ENCODE measurements at regions not wholly inside any gene's neighbourhood (a gene's known extent, or its start where the extent isn't known, plus 50 kb on each side); places are given as distances from the start of the nearest gene placed in this dataset.

DNA sequence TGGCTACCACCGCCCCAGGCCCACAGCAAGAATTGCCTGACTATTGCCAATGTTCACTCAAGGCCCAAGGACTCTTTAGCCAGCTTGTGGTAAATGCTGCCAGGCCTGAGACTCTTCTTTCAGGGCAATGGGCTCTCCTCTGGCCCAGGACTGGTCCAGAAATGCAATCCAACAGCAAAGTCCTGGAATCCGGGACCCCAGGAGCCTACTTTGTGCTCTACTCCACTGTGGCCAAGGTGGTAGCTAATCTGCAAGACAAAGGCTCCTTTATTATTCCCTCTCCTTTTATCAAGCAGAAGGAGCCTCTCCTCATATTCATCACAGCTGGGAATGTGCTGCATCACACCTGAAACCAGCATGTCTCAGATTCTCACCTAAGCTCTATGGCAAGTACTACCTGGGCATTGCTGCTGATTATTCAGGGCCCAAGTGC, 107.6 kb upstream of the PRSS58 start:
- Histone ChIP-seq H3K27me3 (no peaks in the 10 kb centered on the region), H3K27ac (no peak overlapping the region), H3K9me3 (peaks cover 0 to 14% of the 10 kb centered on the region in 2 donors), H3K4me3 (no peak overlapping the region), H3K4me1 (no peaks in the 10 kb centered on the region), H3K36me3 (no peaks in the 10 kb centered on the region)
- no peak for DNase-seq (ENCODE audit: low spot score in 2 of 2)
- intact Hi-C loops (cut with DNase I; ENCODE audit: low total_unique reads) = loop anchor here (5.0 kb wide), 1 partner anchor 788 kb away; no protein-coding TSS in a partner anchor
- TF ChIP-seq, protein P1, sequence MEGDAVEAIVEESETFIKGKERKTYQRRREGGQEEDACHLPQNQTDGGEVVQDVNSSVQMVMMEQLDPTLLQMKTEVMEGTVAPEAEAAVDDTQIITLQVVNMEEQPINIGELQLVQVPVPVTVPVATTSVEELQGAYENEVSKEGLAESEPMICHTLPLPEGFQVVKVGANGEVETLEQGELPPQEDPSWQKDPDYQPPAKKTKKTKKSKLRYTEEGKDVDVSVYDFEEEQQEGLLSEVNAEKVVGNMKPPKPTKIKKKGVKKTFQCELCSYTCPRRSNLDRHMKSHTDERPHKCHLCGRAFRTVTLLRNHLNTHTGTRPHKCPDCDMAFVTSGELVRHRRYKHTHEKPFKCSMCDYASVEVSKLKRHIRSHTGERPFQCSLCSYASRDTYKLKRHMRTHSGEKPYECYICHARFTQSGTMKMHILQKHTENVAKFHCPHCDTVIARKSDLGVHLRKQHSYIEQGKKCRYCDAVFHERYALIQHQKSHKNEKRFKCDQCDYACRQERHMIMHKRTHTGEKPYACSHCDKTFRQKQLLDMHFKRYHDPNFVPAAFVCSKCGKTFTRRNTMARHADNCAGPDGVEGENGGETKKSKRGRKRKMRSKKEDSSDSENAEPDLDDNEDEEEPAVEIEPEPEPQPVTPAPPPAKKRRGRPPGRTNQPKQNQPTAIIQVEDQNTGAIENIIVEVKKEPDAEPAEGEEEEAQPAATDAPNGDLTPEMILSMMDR (IDR thresholded peaks at IDR 0.05) = no peak
- TF ChIP-seq POLR2AphosphoS5 (IDR thresholded peaks at IDR 0.05) = no peak
- no peak for TF ChIP-seq POLR2A (IDR thresholded peaks at IDR 0.05)

DNA sequence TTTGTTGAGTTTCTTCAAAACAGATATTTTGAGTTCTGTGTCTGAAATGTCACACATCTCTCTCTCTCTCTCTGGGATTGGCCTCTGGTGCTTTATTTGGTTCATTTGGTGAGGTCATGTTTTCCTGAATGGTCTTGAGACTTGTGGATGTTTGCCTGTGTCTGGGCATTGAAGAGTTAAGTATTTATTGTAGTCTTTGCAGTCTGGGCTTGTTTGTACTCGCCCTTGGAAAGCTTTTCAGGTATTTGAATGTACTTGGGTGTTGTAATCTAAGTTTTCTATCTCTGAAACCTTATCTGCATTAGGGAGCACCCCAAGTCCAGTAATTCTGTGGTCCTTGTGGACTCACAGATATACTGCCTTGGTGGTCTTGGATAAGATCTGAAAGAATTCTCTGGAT, 106.7 kb upstream of the PRSS58 start:
- DNase-seq (ENCODE audit: low spot score in 2 of 2) = no peak
- Histone ChIP-seq H3K9me3 (peaks cover 0 to 14% of the 10 kb centered on the region in 2 donors), H3K4me1 (no peaks in the 10 kb centered on the region), H3K27ac (no peak overlapping the region), H3K36me3 (no peaks in the 10 kb centered on the region), H3K4me3 (no peak overlapping the region), H3K27me3 (no peaks in the 10 kb centered on the region)
- intact Hi-C loops (cut with DNase I; ENCODE audit: low total_unique reads) = no loop called here
- TF ChIP-seq POLR2AphosphoS5 (IDR thresholded peaks at IDR 0.05) (no peak), POLR2A (IDR thresholded peaks at IDR 0.05) (no peak)
- TF ChIP-seq, protein P1 (IDR thresholded peaks at IDR 0.05) = no peak

DNA sequence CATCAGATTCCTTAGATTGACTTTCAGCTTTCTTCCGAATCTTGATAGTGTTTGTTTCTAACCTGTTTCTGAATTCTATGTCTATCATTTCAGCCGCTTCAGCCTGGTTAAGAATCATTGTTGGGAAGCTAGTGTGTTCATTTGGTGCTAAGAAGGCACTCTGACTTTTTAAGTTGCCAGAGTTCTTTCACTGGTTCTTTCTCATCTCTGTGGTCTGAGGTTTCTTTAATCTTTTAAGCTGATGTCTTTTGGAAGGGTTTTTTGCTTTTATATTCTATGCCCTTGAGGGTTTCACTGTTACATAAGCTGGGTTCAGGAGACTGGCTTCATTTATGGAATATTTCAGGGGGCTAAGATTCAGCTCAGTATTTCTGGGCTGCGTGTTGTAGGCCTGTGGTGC, 104.5 kb upstream of the PRSS58 start:
- H3K4me1 ChIP-seq = no peaks in the 10 kb centered on the region
- no peak overlapping the region for H3K27ac ChIP-seq
- H3K36me3 ChIP-seq = no peaks in the 10 kb centered on the region
- intact Hi-C loops (cut with DNase I; ENCODE audit: low total_unique reads) = no loop called here
- H3K27me3 ChIP-seq = no peaks in the 10 kb centered on the region
- no peak for DNase-seq (ENCODE audit: low spot score in 2 of 2)
- TF ChIP-seq POLR2A (IDR thresholded peaks at IDR 0.05) (no peak), POLR2AphosphoS5 (IDR thresholded peaks at IDR 0.05) (no peak)
- TF ChIP-seq, protein P1 (IDR thresholded peaks at IDR 0.05) = no peak
- H3K9me3 ChIP-seq = no peaks in the 10 kb centered on the region
- no peak overlapping the region for H3K4me3 ChIP-seq

DNA sequence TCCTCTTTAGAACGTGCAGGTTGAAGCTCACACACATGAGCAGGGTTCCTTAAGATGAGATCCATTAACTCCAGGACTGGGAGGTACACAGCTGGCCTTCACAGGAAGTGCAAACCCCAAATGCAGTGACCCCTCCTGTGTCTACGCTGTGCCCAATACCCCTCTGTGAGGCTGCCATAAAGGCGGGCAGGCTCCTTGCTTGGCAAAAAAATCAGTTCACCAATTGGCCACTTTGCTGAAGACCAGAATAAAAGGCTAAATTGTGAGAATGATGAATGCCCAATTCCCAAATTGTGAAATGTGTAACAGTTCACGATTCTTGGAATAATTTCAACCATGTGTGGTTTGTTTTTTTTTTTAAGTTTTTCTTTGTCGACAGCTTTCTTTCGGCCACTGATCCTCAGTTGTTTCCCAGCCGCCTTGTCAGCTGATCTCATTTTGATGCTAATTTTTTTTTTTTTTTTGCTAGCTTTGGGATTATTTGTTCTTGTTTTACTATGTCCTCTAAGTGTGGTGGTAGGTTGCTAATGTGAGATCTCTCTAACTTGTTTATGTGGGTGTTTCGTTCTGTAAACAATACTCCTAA, 101.9 kb upstream of the PRSS58 start:
- DNase-seq (ENCODE audit: low spot score in 2 of 2) = no peak
- TF ChIP-seq POLR2A (IDR thresholded peaks at IDR 0.05) (no peak), POLR2AphosphoS5 (IDR thresholded peaks at IDR 0.05) (no peak)
- TF ChIP-seq, protein P1 (IDR thresholded peaks at IDR 0.05) = no peak
- H3K4me1 ChIP-seq = no peaks in the 10 kb centered on the region
- no peaks in the 10 kb centered on the region for H3K36me3 ChIP-seq
- H3K27me3 ChIP-seq = no peaks in the 10 kb centered on the region
- intact Hi-C loops (cut with DNase I; ENCODE audit: low total_unique reads) = no loop called here
- H3K9me3 ChIP-seq = no peaks in the 10 kb centered on the region
- H3K27ac ChIP-seq = no peak overlapping the region
- H3K4me3 ChIP-seq = no peak overlapping the region

DNA sequence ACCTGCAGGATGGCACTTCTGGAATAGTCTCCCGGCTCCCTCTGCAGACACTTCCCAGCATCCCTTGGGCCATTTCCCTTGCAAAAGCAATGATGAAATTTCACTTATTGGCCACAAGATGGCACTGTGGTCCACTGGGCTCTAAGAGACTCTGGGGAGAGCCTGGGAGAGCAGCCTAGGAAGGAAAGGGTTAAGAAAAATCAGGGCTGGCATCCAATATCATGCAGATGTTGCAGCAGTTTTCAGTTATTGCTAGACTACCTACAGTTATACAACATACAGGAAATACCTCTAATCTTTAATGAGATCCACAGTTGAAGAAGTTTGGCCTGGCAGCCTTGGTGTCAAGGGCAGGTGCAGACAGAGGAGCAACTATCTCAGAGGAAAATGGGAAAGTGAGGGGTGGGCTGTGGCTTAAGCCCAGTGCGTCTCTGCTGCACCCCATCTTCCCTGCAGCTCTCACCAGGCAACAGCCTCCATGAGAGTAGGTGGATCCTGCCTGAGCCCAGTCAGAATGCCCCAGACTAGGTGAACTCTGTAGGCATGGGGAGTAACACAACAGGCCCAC, 100.2 kb upstream of the PRSS58 start:
- DNase-seq (ENCODE audit: low spot score in 2 of 2) = no peak

More for the DNA sequence above, 100.2 kb upstream of the PRSS58 start:
- Histone ChIP-seq H3K36me3 (no peaks in the 10 kb centered on the region), H3K9me3 (no peaks in the 10 kb centered on the region), H3K4me1 (no peaks in the 10 kb centered on the region), H3K27me3 (no peaks in the 10 kb centered on the region), H3K27ac (no peak overlapping the region), H3K4me3 (no peak overlapping the region)
- intact Hi-C loops (cut with DNase I; ENCODE audit: low total_unique reads) = no loop called here
- TF ChIP-seq, protein P1 (IDR thresholded peaks at IDR 0.05) = peak in 2 of 3 donors; percentile 27 to 45
- no peak for TF ChIP-seq POLR2A (IDR thresholded peaks at IDR 0.05)

Measured in breast epithelium (tissue), 4 donors.